SK-N-SH treated with all-trans-retinoic acid at 6 μM for 48 hours (cell line): ENCODE measurements at regions not wholly inside any gene's neighbourhood (a gene's known extent, or its start where the extent isn't known, plus 50 kb on each side); places are given as distances from the start of the nearest gene placed in this dataset.

Experiments used
- ATAC-seq: fragments of 200-7000 bp; cut with Tn5 transposase; 3 replicates; pipeline ENCODE4 v1.9.1; 2020; ENCODE audit warnings: mild to moderate bottlenecking, moderate library complexity
- ARNTL ChIP-seq: fragments of 450-650 bp; formaldehyde crosslinking; IDR thresholded peaks from 2 replicates; pipeline ENCODE4 v1.5.0; 2020; ENCODE audit warnings: low read depth, mild to moderate bottlenecking, moderate library complexity, borderline replicate concordance
- BACH2 ChIP-seq: fragments of 250-450 bp; sonication (Bioruptor Pico); IDR thresholded peaks from 2 replicates; pipeline ENCODE4 v1.9.0; 2021; ENCODE audit warnings: mild to moderate bottlenecking, borderline replicate concordance
- CREB5 ChIP-seq: fragments of 250-450 bp; sonication (Bioruptor Pico); IDR thresholded peaks from 2 replicates; pipeline ENCODE4 v1.5.1; 2020; ENCODE audit warnings: low read depth, mild to moderate bottlenecking, moderate library complexity
- CSDC2 ChIP-seq: fragments of 250-450 bp; sonication (Bioruptor Pico); IDR thresholded peaks from 2 replicates; pipeline ENCODE4 v1.5.0; 2020; ENCODE audit warnings: mild to moderate bottlenecking, moderate library complexity
- CSRNP3 ChIP-seq: fragments of 250-450 bp; sonication (Bioruptor Pico); IDR thresholded peaks from 2 replicates; pipeline ENCODE4 v1.5.1; 2021; ENCODE audit warnings: mild to moderate bottlenecking, moderate library complexity
- ESRRG ChIP-seq: fragments of 250-450 bp; sonication (Bioruptor Pico); IDR thresholded peaks from 2 replicates; pipeline ENCODE4 v1.6.1; 2021; ENCODE audit warnings: mild to moderate bottlenecking
- GLIS3 ChIP-seq: fragments of 250-450 bp; sonication (Bioruptor Pico); IDR thresholded peaks from 2 replicates; pipeline ENCODE4 v1.5.0; 2020; ENCODE audit warnings: mild to moderate bottlenecking, moderate library complexity
- ISL1 ChIP-seq: fragments of 250-450 bp; sonication (Bioruptor Pico); IDR thresholded peaks from 2 replicates; pipeline ENCODE4 v2.1.2; 2022; ENCODE audit warnings: mild to moderate bottlenecking, moderate library complexity
- OSR1 ChIP-seq: fragments of 250-450 bp; sonication (Bioruptor Pico); IDR thresholded peaks from 2 replicates; pipeline ENCODE4 v1.8.0; 2022; ENCODE audit warnings: moderate library complexity, mild to moderate bottlenecking, inconsistent platforms
- PATZ1 ChIP-seq: fragments of 250-450 bp; sonication (Bioruptor Pico); IDR thresholded peaks from 2 replicates; pipeline ENCODE4 v1.8.0; 2020; ENCODE audit warnings: mild to moderate bottlenecking, moderate library complexity, borderline replicate concordance
- PPARA ChIP-seq: fragments of 250-450 bp; sonication (Bioruptor Pico); IDR thresholded peaks from 2 replicates; pipeline ENCODE4 v1.5.0; 2020; ENCODE audit warnings: mild to moderate bottlenecking, borderline replicate concordance
- RARB ChIP-seq: fragments of 250-450 bp; sonication (Bioruptor Pico); IDR thresholded peaks from 2 replicates; pipeline ENCODE4 v1.8.0; 2021; ENCODE audit warnings: mild to moderate bottlenecking, moderate library complexity
- TCF4 ChIP-seq: fragments of 250-450 bp; sonication (Bioruptor Pico); IDR thresholded peaks from 2 replicates; pipeline ENCODE4 v1.8.0; 2021; ENCODE audit warnings: mild to moderate bottlenecking, moderate library complexity, borderline replicate concordance
- TOX ChIP-seq: fragments of 250-450 bp; sonication (Bioruptor Pico); IDR thresholded peaks from 2 replicates; pipeline ENCODE4 v1.8.0; 2021; ENCODE audit warnings: mild to moderate bottlenecking, moderate library complexity, borderline replicate concordance
- TSHZ2 ChIP-seq: fragments of 250-450 bp; sonication (Bioruptor Pico); IDR thresholded peaks from 2 replicates; pipeline ENCODE4 v1.5.0; 2020; ENCODE audit warnings: mild to moderate bottlenecking, moderate library complexity
- ZC3H10 ChIP-seq: fragments of 250-450 bp; sonication (Bioruptor Pico); IDR thresholded peaks from 2 replicates; pipeline ENCODE4 v1.5.1; 2021; ENCODE audit warnings: mild to moderate bottlenecking, moderate library complexity
- ZFP3 ChIP-seq: fragments of 250-450 bp; sonication (Bioruptor Pico); IDR thresholded peaks from 2 replicates; pipeline ENCODE4 v1.5.0; 2020; ENCODE audit warnings: mild to moderate bottlenecking, moderate library complexity
- ZFP30 ChIP-seq: fragments of 450-650 bp; formaldehyde crosslinking; IDR thresholded peaks from 2 replicates; pipeline ENCODE4 v1.5.0; 2022; ENCODE audit warnings: mild to moderate bottlenecking, moderate library complexity
- ZNF565 ChIP-seq: fragments of 450-650 bp; formaldehyde crosslinking; conservative IDR thresholded peaks from 2 replicates; pipeline ENCODE4 v1.5.0; 2020; ENCODE audit warnings: low read depth, mild to moderate bottlenecking, moderate library complexity
- ZNF70 ChIP-seq: fragments of 450-650 bp; formaldehyde crosslinking; IDR thresholded peaks from 2 replicates; pipeline ENCODE4 v1.5.0; 2020; ENCODE audit warnings: mild to moderate bottlenecking, moderate library complexity
- ZNF8 ChIP-seq: fragments of 450-650 bp; formaldehyde crosslinking; IDR thresholded peaks from 2 replicates; pipeline ENCODE4 v1.5.0; 2020; ENCODE audit warnings: mild to moderate bottlenecking, moderate library complexity

- no peak for ATAC-seq
- TF ChIP-seq ZNF565 (CRISPR knock-in tag) (no peak), TCF4 (CRISPR knock-in tag) (no peak), CSRNP3 (CRISPR knock-in tag) (no peak), PATZ1 (CRISPR knock-in tag) (no peak), OSR1 (CRISPR knock-in tag) (no peak), ZFP30 (CRISPR knock-in tag) (no peak), ZNF70 (CRISPR knock-in tag) (no peak), GLIS3 (CRISPR knock-in tag) (no peak), RARB (CRISPR knock-in tag) (no peak), ZC3H10 (CRISPR knock-in tag) (no peak), ZNF8 (CRISPR knock-in tag) (no peak), ESRRG (CRISPR knock-in tag) (no peak)
- TF ChIP-seq, all 23 proteins: peak for 0
Measured at GRCh38 chr6:170006900-170007467, 255.6 kb downstream of the ERMARD start.

- TF ChIP-seq BACH2 (CRISPR knock-in tag) (no peak), ZNF70 (CRISPR knock-in tag) (no peak), TOX (no peak), PATZ1 (CRISPR knock-in tag) (no peak), CREB5 (no peak), ARNTL (no peak), CSDC2 (CRISPR knock-in tag) (no peak), TSHZ2 (CRISPR knock-in tag) (no peak)
- ATAC-seq: no peak
Measured at GRCh38 chr6:170006071-170006899, 254.9 kb downstream of the ERMARD start.

GRCh38 chr6:170005665-170006064, 254.2 kb downstream of the ERMARD start:
- ATAC-seq: no peak
- TF ChIP-seq ISL1 (CRISPR knock-in tag): no peak
- no peak for TF ChIP-seq GLIS3 (CRISPR knock-in tag)
- TF ChIP-seq TOX: no peak
- no peak for TF ChIP-seq CSDC2 (CRISPR knock-in tag)
- no peak for TF ChIP-seq PPARA (CRISPR knock-in tag)
- TF ChIP-seq ZNF8 (CRISPR knock-in tag): no peak
- no peak for TF ChIP-seq ZC3H10 (CRISPR knock-in tag)
- no peak for TF ChIP-seq ZFP3
- no peak for TF ChIP-seq ESRRG (CRISPR knock-in tag)
- no peak for TF ChIP-seq PATZ1 (CRISPR knock-in tag)
- TF ChIP-seq ARNTL: no peak
- TF ChIP-seq TCF4 (CRISPR knock-in tag): no peak
- no peak for TF ChIP-seq TSHZ2 (CRISPR knock-in tag)
